Ishikawa (cell line): ENCODE measurements at regions not wholly inside any gene's neighbourhood (a gene's known extent, or its start where the extent isn't known, plus 50 kb on each side); places are given as distances from the start of the nearest gene placed in this dataset.

Experiments
- CREB1 ChIP-seq: IDR thresholded peaks from 2 replicates; pipeline ENCODE4 v1.6.1; 2012; ENCODE audit warnings: low read depth
- RAD21 ChIP-seq: IDR thresholded peaks from 2 replicates; pipeline ENCODE4 v1.6.1; 2012; ENCODE audit warnings: low read depth
- TAF1 ChIP-seq: IDR thresholded peaks from 2 replicates; pipeline ENCODE4 v1.6.1; 2012; ENCODE audit warnings: low read depth, mild to moderate bottlenecking

GRCh38 chr9:105046907-105047741 lies 119.2 kb upstream of the ABCA1 start:
- TF ChIP-seq CREB1 (no peak), RAD21 (no peak), TAF1 (no peak)
